GM13976 (cell line): ENCODE measurements at regions not wholly inside any gene's neighbourhood (a gene's known extent, or its start where the extent isn't known, plus 50 kb on each side); places are given as distances from the start of the nearest gene placed in this dataset.

ENCODE experiments used
- DNase-seq: peaks from one replicate; pipeline ENCODE4 v3.0.0; 2012; ENCODE audit warnings: low spot score
- in situ Hi-C: fragments of 300-500 bp; cut with MboI; formaldehyde crosslinking; loops from one replicate; pipeline ENCODE4 v1.12.0; 2022; ENCODE audit warnings: low sequenced_read_pairs, mixed read lengths, inconsistent platforms; ENCODE audit not compliant: unreplicated experiment
- TF ChIP-seq, protein P1 (sequence below): IDR thresholded peaks from 2 replicates; pipeline ENCODE4 v1.5.1; 2012; ENCODE audit warnings: borderline replicate concordance, mild to moderate bottlenecking; ENCODE audit not compliant: insufficient read depth; ENCODE audit errors: extremely low read depth, missing control alignments, control extremely low read depth

- no peak for DNase-seq
- in situ Hi-C loops: no loop called here
- TF ChIP-seq, protein P1, sequence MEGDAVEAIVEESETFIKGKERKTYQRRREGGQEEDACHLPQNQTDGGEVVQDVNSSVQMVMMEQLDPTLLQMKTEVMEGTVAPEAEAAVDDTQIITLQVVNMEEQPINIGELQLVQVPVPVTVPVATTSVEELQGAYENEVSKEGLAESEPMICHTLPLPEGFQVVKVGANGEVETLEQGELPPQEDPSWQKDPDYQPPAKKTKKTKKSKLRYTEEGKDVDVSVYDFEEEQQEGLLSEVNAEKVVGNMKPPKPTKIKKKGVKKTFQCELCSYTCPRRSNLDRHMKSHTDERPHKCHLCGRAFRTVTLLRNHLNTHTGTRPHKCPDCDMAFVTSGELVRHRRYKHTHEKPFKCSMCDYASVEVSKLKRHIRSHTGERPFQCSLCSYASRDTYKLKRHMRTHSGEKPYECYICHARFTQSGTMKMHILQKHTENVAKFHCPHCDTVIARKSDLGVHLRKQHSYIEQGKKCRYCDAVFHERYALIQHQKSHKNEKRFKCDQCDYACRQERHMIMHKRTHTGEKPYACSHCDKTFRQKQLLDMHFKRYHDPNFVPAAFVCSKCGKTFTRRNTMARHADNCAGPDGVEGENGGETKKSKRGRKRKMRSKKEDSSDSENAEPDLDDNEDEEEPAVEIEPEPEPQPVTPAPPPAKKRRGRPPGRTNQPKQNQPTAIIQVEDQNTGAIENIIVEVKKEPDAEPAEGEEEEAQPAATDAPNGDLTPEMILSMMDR: no peak
Measured at GRCh38 chr6:40164345-40164755, 230.1 kb upstream of the MOCS1 start.

- TF ChIP-seq, protein P1: no peak
- in situ Hi-C loops: no loop called here
- no peak for DNase-seq
Measured at GRCh38 chr6:40163924-40164323, 229.7 kb upstream of the MOCS1 start.

GRCh38 chr6:40162074-40162473, 227.8 kb upstream of the MOCS1 start:
- TF ChIP-seq, protein P1: no peak
- in situ Hi-C loops: no loop called here
- DNase-seq: no peak

DNA sequence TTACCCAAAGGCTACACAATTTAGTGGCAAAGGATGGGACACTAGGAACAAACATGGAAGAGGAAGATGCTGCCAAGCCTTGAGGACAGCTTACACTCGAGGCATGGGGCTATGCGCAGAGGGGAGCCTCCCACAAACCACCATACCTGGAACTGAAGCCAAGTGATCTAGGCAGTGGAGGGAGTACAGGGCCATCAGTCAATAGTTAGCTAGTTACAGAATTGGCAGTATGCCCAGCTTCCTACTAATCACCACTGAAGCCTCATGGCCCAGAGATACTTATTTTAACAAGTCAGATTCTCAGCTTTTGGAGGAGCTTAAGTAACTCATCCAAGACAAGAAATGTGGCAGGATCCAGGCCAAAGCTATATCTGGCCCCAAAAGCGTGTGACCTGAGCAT, 226.6 kb upstream of the MOCS1 start:
- in situ Hi-C loops: no loop called here
- TF ChIP-seq, protein P1: no peak
- DNase-seq: no peak

GRCh38 chr6:40159865-40160264, 225.6 kb upstream of the MOCS1 start:
- DNase-seq: no peak
- in situ Hi-C loops: no loop called here
- TF ChIP-seq, protein P1: no peak

- no peak for DNase-seq
- in situ Hi-C loops: no loop called here
- TF ChIP-seq, protein P1: no peak
Measured at GRCh38 chr6:40152701-40153436, 218.6 kb upstream of the MOCS1 start.
